ENCODE measurements at regions not wholly inside any gene's neighbourhood (a gene's known extent, or its start where the extent isn't known, plus 50 kb on each side); places are given as distances from the start of the nearest gene placed in this dataset.
"Not testable (repeated sequence)": the region's sequence is repeated elsewhere in the genome, so short reads cannot be mapped to it uniquely, and the experiment has no call there.

DNA sequence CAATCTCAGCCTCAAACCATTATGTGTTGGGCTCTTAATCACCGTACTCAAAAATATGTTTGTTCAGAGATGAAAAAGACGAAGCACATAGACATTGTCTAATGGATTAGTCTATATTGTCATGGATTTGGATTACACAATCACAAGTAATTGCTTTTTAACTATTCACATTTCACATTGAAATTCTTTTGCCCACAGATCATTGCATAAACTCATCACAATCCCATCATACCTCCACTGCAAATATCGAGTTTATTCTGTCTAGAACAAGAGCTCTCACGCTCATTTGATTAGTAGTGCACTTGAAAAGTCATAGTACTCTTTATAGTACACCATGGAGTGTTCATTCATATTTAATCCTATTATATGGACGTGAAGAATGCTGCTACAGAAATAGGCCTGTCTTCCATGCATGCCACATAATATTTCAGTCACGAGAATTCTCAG lies 97.9 kb upstream of the SOX11 start:
- no peak for DNase-seq

- DNase-seq, result no peak
These were observed 95.3 kb upstream of the SOX11 start for GRCh38 chr2:5596868-5597267.

DNA sequence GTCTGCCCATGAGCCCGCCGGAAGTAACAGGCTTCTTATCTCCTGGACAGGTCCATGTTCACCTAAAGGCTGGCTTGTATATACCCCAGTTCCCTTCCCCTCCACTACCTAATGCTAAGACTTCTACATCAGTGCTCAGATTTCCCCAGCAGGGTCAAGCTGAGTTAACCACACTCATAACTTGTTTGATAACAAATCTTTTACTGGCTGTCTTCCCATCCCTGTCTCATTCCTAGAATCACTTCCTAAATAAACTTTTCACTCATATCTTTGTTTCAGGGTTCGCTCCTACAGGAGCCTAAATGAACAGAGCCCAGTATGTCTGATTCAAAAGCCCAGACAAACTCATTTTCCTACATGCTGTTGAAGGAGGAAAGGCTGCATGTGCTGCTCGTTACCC lies 94.0 kb upstream of the SOX11 start:
- DNase-seq, result no peak

GRCh38 chr2:5609201-5609600 lies 83.0 kb upstream of the SOX11 start:
- no peak for DNase-seq

GRCh38 chr2:5612666-5613065 lies 79.5 kb upstream of the SOX11 start:
- no peak for DNase-seq

DNA sequence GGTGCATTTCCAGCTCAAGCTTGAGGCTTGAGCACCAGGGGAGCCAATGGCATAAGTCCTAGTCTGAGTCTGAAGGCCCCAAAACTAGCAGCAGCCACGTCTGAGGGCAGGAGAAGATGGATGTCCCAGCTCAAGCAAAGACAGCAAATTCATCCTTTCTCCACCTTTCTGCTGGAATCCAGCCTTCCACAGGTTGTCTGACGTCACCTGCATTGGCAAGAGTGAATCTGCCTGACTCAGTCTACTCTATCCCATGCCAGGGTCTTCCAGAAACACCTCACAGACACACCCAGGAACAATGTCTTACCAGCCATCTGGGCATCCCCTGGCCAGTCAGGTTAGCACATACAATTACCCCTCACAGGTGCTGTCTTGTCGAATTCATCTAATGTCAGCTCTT lies 76.2 kb upstream of the SOX11 start:
- no peak for DNase-seq

DNA sequence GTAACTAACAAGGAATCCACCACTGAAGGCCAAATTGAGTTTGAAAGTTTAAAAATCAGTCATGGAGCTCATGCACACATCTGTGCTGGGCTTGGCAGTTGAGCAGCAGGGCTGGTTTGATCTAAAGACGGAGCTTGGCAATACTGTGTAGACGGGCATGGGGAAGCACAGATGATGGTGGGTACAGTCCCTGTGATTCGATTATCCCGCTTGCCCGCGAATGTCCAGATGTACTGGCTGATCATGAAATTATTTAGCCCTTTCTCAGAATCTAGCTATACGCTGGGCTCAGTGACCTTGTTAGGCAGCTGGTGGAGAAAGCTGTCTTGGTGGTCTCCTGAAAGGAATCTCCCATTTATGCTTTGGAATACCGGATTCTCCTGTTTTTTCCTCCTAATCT lies 74.8 kb upstream of the SOX11 start:
- DNase-seq, result no peak

- DNase-seq, result no peak
These were observed 74.4 kb upstream of the SOX11 start for GRCh38 chr2:5617796-5618195.

GRCh38 chr2:5618271-5618670 lies 73.9 kb upstream of the SOX11 start:
- DNase-seq, result no peak

GRCh38 chr2:5625556-5626065 lies 66.6 kb upstream of the SOX11 start:
- not testable (repeated sequence) for DNase-seq

DNA sequence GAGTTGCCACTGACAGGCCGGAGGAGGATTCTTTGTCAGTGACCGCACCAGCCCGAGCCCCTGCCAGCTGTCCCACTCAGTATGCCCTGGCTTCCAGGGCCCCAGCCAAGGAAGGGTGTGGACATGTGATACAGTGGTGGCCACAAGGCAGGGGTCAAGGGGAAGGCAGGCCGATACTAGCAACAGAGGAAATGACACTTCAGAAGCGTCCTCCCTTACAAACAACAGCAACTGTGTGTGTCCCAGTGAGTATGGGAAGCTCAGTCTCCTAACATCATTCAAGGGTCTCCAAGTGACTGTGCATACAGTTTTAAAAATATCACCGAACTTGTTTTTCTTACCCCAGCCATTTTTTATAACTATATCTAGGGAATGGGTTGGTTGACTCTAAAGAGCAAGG lies 63.7 kb upstream of the SOX11 start:
- DNase-seq, result not testable (repeated sequence)

GRCh38 chr2:5629510-5629909 lies 62.7 kb upstream of the SOX11 start:
- DNase-seq, result not testable (repeated sequence)

DNA sequence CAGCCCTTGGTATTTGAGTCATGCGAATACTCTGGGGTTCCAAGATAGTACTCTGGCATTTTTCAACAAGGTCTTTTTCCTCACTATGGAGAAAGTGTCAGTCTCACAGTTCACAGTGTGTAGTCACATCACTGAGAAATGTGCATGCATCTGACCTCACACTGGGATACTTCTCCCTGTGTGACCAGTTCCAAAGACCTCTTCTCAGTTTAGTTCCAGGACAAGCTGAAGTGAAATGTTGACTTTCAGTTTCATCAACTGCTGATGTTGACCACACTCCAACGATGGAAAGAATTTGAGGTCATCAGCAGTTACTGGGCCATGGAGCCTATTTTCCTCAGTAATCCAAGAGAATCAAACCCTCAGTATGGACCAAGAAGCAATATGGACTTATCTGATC lies 55.1 kb upstream of the SOX11 start:
- DNase-seq, result not testable (repeated sequence)

All from activated effector memory CD4-positive, alpha-beta T cell treated with anti-CD3 and anti-CD28 coated beads, Interleukin-2, amount 50 U/mL, for 16 hours (primary cell).